Mesothelial cell of epicardium (in vitro differentiated cells): ENCODE measurements at regions not wholly inside any gene's neighbourhood (a gene's known extent, or its start where the extent isn't known, plus 50 kb on each side); places are given as distances from the start of the nearest gene placed in this dataset.

ENCODE experiments used
- DNase-seq, 2 experiments: peaks; one replicate each; pipeline ENCODE4 v3.0.0; 2021; ENCODE audit warnings: low spot score in 2 of 2; ENCODE audit not compliant: unreplicated experiment in 2 of 2
- H3K27ac Mint-ChIP-seq: 2 replicates; pipeline ENCODE4 v1.8.0; 2021; ENCODE audit warnings: mixed read lengths
- H3K27me3 Mint-ChIP-seq: 2 replicates; pipeline ENCODE4 v1.8.0; 2021; ENCODE audit warnings: low read depth, mixed read lengths
- H3K36me3 Mint-ChIP-seq: 2 replicates; pipeline ENCODE4 v1.8.0; 2021; ENCODE audit warnings: mixed read lengths
- H3K4me1 Mint-ChIP-seq: 2 replicates; pipeline ENCODE4 v1.8.0; 2021; ENCODE audit warnings: mixed read lengths
- H3K4me3 Mint-ChIP-seq: 2 replicates; pipeline ENCODE4 v1.8.0; 2021; ENCODE audit warnings: mild to moderate bottlenecking, moderate library complexity, mixed read lengths
- H3K9me3 Mint-ChIP-seq: 2 replicates; pipeline ENCODE4 v1.8.0; 2021; ENCODE audit warnings: mixed read lengths
- TF ChIP-seq, protein P1 (sequence below): fragments of 200-600 bp; sonication (generic); IDR thresholded peaks from one replicate; pipeline ENCODE4 v1.5.0; 2021; ENCODE audit warnings: antibody characterized with exemption; ENCODE audit not compliant: unreplicated experiment

- peaks cover 4% of the 10 kb centered on the region for H3K9me3 Mint-ChIP-seq
- TF ChIP-seq, protein P1, sequence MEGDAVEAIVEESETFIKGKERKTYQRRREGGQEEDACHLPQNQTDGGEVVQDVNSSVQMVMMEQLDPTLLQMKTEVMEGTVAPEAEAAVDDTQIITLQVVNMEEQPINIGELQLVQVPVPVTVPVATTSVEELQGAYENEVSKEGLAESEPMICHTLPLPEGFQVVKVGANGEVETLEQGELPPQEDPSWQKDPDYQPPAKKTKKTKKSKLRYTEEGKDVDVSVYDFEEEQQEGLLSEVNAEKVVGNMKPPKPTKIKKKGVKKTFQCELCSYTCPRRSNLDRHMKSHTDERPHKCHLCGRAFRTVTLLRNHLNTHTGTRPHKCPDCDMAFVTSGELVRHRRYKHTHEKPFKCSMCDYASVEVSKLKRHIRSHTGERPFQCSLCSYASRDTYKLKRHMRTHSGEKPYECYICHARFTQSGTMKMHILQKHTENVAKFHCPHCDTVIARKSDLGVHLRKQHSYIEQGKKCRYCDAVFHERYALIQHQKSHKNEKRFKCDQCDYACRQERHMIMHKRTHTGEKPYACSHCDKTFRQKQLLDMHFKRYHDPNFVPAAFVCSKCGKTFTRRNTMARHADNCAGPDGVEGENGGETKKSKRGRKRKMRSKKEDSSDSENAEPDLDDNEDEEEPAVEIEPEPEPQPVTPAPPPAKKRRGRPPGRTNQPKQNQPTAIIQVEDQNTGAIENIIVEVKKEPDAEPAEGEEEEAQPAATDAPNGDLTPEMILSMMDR: no peak
- no peaks in the 10 kb centered on the region for H3K4me1 Mint-ChIP-seq
- H3K4me3 Mint-ChIP-seq: no peak overlapping the region
- no peak for DNase-seq
- H3K27me3 Mint-ChIP-seq: no peaks in the 10 kb centered on the region
- no peak overlapping the region for H3K27ac Mint-ChIP-seq
- H3K36me3 Mint-ChIP-seq: no peaks in the 10 kb centered on the region
These were observed 101.7 kb downstream of the NAA11 start for GRCh38 chr4:79223993-79224776.

DNA sequence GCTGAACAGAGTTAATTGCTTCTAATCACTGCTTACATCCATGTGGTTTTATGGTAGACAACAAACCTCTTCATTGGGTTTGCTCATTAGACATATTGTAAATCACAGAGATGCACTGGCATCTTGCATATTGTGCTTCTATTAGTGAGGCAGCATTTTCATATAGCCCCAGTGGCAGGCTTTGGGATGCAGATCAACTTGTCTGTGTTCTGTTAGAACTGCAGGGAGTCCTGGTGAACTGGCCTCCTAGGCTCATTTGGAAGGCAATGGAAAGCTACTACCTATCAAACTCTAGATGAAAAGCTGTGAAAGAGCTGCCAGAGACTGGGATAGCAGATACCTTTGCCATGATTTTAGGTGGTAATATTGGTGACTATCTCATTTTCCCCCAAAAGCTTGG is 108.8 kb downstream of the NAA11 start:
- no peaks in the 10 kb centered on the region for H3K36me3 Mint-ChIP-seq
- DNase-seq: no peak
- H3K27me3 Mint-ChIP-seq: no peaks in the 10 kb centered on the region
- H3K27ac Mint-ChIP-seq: no peak overlapping the region
- H3K4me1 Mint-ChIP-seq: no peaks in the 10 kb centered on the region
- H3K4me3 Mint-ChIP-seq: no peak overlapping the region
- no peaks in the 10 kb centered on the region for H3K9me3 Mint-ChIP-seq
- TF ChIP-seq, protein P1: no peak

DNA sequence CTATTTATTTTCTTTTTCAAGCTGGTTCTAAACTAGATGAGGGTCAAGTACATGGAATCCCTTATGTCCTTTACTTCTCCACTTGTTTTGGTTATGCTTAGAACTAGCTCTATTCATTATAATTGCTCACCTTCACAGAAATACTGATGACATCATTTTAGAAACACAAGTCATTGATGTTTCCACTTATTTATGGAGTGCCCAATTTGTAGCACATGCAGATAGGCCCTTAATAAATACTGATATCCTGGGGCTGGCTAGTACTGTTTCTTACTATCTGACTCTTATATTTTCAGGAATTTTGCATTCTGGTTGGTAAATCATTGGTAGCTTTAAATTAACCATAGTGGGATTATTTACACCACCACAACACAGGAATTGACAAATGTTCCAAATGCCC is 112.2 kb downstream of the NAA11 start:
- H3K4me1 Mint-ChIP-seq: peaks cover 15% of the 10 kb centered on the region
- H3K27me3 Mint-ChIP-seq: no peaks in the 10 kb centered on the region
- TF ChIP-seq, protein P1: no peak
- H3K27ac Mint-ChIP-seq: no peak overlapping the region
- no peaks in the 10 kb centered on the region for H3K9me3 Mint-ChIP-seq
- no peak overlapping the region for H3K4me3 Mint-ChIP-seq
- no peak for DNase-seq
- H3K36me3 Mint-ChIP-seq: no peaks in the 10 kb centered on the region

DNA sequence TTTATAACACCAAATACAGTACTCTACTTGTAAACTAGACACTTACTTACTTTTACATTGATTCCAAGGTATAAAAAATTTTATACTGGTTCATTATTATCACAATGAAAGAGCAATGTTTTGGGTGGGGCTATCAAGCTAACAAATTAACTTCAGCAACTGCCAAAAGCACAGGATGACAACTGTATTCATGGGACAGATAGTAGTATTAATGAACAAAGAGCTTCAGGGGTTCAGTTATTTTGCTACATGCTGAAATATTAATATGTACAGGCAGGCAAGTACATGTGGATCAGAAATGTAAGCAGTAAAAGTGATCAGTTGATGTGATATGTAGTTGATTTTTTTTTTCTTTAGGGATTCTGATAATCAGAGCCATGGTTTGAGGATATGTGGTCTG is 112.9 kb downstream of the NAA11 start:
- Mint-ChIP-seq H3K27me3 (no peaks in the 10 kb centered on the region), H3K36me3 (no peaks in the 10 kb centered on the region), H3K4me3 (no peak overlapping the region), H3K9me3 (no peaks in the 10 kb centered on the region), H3K4me1 (peaks cover 15% of the 10 kb centered on the region), H3K27ac (no peak overlapping the region)
- no peak for DNase-seq
- TF ChIP-seq, protein P1: no peak

- H3K27me3 Mint-ChIP-seq: no peaks in the 10 kb centered on the region
- no peaks in the 10 kb centered on the region for H3K9me3 Mint-ChIP-seq
- TF ChIP-seq, protein P1: no peak
- H3K36me3 Mint-ChIP-seq: no peaks in the 10 kb centered on the region
- DNase-seq: no peak
- H3K4me3 Mint-ChIP-seq: no peak overlapping the region
- no peak overlapping the region for H3K27ac Mint-ChIP-seq
- H3K4me1 Mint-ChIP-seq: peaks cover 15% of the 10 kb centered on the region
These were observed 113.5 kb downstream of the NAA11 start for GRCh38 chr4:79212311-79212710.
